ENCODE measurements at regions not wholly inside any gene's neighbourhood (a gene's known extent, or its start where the extent isn't known, plus 50 kb on each side); places are given as distances from the start of the nearest gene placed in this dataset.

- TF ChIP-seq CTCF (IDR thresholded peaks at IDR 0.05) (no peak), POLR2A (IDR thresholded peaks at IDR 0.05; ENCODE audit: low read depth) (no peak), POLR2AphosphoS5 (IDR thresholded peaks at IDR 0.05) (no peak), EP300 (IDR thresholded peaks at IDR 0.05) (no peak)
These were observed 50.3 kb upstream of the TCF12 start for GRCh38 chr15:56868170-56868569.

All from esophagus muscularis mucosa (tissue), 4 donors.